NCI-H187 (cell line): ENCODE measurements at regions not wholly inside any gene's neighbourhood (a gene's known extent, or its start where the extent isn't known, plus 50 kb on each side); places are given as distances from the start of the nearest gene placed in this dataset.
"Not testable (repeated sequence)": the region's sequence is repeated elsewhere in the genome, so short reads cannot be mapped to it uniquely, and the experiment has no call there.

Experiments used
- DNase-seq, 2 experiments: peaks; one replicate each; lab custom pipeline; 2025; lab: John Stamatoyannopoulos, UW

DNA sequence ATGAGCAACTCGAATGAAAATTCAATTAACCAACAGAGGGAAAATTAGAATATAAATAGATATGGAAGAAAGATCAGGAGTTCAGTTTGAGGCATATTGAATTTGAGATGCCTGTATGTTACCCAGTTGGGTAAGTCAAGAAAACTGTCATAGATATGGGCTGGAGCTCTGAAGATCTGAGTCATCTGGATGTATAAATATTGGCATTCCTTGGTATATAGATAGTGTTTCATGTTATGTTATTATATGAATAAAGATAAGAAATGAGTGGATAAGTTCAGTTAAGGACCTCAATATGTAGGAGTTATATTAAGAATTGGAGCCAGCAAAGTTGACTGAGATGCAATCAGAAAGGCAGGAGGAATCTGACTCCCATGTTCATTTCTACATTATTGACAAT is 543.6 kb upstream of the SMIM31 start:
- no peak for DNase-seq

DNA sequence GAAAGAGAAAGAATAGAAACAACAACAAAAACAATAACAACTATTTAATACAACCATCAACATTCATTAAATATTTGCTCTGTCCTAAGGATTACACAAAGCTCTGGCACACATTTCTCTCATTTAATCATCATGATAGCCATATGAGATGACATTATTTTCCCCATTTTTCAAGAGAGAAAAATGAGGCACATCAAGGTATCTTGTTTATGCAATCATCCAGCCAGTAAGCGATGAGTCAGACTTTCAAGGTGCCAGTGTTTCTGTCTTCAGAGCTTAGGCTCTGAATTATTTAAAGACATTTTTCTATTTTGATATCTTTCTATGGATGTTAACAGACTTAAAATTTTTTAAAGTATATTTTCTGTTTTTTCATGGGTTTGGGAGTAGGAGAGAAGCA is 541.8 kb upstream of the SMIM31 start:
- DNase-seq = no peak

DNA sequence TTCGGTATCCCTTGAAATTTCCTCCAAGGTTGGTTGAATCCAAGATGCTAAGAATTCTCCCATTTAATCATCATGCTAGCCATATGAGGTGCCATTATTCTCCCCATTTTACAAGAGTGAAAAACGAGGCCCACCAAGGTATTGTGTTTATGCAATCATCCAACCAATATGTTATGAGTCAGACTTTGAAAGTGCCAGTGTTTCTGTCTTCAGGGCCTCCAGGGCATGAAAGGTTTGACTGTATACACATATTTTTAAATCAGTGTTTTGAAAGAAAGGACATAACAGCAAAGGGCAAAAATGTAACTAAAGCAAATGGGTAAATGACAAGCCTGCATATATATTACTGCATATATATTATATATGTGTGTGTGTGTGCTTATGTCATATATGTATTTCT is 541.2 kb upstream of the SMIM31 start:
- no peak for DNase-seq

DNA sequence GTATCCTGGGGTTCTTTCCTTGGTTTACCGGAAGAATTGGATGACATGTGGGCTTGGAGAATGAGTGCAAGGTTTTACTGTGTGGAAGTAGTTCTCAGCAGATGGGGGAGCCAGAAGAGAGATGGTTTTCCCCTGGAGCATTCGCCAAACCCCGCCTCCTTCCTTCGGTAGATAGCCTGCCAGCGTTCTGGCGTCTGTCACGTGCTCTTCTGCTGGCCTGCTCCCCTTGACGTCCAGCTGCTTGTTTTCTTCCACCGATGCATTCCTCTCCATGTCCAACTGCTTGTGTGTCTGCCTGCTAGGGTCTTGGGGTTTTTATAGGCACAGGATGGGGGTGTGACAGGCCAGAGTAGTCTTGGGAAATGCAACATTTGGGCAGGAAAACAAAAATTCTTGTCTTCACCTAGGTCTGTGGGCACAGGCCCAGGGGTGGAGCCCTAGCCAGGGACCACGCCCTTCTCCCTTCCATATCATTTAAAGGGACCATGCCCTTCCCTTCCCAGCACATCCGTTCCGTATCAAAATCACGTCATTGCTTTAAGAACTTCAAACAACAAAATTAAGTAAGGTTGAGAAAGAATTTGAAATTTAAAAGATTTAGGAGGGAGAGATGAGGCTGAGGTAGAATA is 538.7 kb upstream of the SMIM31 start:
- DNase-seq = no peak

DNA sequence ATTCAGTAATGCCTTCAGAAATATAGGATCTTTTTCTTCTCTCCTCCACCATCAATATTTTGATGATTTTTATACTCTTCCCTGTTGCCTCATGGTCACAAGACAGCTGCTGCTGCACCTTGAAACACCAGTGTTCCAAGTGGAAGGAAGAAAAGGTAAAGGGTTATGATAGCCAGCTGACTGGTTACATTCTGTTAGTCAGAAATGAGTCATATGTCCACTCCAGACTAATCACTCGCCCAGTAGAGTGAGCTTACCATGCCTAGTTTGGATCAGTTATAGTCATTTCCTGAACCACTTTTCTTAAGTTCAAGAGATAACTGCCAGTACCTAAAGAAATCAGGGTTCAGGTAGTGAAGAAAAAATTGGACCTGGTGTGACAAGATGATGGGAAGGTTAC is 532.3 kb upstream of the SMIM31 start:
- no peak for DNase-seq

DNA sequence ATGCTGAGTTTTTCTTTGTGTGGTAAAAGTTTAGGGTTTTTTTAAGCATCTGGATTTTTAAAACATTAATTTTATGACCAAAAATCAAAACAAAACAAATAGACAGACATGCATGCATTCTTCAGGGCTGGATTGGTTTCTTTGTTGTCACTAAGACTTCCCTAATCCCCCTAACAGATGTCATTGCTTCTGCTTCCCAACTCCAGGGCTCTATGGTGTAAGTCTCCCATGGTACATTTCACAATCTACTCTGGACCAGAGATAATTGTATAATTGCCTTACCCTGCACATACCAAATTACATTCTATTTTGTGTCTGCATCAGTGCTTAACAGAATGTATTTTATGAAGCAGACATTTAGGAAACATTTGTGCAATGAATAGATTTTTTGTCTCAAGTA is 529.1 kb upstream of the SMIM31 start:
- DNase-seq = no peak

DNA sequence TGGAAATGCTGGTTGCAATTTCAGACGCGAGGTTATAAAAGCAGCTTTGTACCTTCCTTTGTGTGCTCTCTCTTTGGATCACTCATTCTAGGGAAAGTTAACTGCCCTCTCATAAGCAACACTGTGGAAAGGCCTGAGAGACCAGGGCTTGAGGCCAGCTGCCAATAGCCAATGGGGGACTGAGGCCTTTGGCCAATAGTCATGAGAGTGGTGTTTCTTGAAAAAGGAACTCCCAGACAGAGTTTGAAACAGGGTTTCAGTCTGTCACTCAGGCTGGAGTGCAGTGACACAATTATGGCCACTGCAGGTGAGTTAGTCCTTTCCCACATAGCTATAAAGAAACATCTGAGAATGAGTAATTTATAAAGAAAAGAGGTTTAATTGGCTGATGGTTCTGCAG is 524.7 kb upstream of the SMIM31 start:
- no peak for DNase-seq

DNA sequence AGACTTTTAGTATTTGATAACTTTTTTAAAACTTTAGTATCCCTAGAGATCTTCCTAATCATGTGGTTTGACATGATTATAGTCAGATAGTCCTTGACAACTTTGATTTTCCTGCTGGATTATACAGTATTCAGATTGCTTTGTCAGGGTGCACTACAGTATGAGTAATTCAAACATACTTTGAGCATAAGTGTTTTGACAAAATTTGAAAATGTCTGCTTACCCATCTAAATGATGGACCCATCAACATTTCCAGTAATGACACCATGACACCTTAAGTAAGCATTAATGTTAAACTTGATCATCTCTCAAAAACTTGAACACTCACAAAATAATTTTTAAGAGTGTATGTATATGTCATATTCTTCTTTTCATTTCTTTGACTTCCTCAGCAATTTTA is 514.5 kb upstream of the SMIM31 start:
- DNase-seq = no peak

DNA sequence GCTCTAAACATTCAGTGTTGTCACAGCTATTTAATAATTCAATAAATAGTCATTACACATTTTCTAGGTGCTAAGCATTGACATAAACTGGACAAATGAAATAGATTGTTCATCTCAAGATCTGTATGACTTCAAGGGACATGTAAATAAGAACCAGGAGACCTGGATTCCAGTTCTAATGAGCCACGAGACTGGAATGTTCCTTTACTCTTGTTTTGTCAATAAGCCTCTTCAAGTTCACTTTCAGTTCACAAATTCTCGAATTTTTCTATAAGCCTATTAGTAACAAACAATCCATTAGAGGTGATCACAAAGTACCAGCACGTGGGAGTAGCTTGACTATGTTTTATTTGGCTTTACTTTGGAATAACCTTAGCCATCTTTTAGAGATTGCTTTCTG is 514.0 kb upstream of the SMIM31 start:
- no peak for DNase-seq

DNA sequence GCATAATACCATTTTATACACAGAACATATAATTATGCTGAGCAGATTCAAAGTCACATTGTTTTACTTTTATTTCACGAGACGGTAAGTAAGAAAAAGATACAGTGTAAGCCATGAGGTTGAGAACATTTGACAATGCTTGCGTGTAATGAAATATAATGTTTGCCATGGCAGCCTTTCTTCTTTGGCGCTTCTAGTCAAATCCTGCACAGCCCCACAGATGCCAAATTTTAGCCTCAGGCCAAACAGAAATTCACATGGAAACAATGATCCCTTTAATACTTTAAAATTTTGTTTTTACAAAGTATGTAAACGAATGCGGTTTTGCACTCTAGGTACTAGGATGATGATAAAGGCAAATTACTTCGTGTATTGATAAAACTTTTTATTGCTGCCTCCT is 502.7 kb upstream of the SMIM31 start:
- DNase-seq = no peak

DNA sequence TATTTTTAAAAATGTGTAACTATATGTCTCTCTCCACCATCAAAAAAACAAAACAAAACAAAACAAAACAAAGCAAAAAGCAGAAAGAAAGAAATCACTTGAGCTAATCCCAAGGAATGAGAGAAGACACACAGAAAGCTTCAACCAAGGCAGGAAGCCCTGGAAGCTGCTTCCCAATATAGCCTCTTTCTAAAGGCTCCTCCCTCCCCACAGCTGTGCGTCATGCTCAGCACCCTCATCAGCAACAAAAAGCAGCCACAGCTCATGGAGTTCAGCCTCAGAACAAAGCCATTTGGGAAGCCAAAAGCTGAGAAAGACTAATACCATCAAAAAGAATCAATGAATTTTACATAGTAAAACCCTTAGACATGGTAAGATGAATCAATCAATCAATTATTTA is 501.6 kb upstream of the SMIM31 start:
- no peak for DNase-seq

DNA sequence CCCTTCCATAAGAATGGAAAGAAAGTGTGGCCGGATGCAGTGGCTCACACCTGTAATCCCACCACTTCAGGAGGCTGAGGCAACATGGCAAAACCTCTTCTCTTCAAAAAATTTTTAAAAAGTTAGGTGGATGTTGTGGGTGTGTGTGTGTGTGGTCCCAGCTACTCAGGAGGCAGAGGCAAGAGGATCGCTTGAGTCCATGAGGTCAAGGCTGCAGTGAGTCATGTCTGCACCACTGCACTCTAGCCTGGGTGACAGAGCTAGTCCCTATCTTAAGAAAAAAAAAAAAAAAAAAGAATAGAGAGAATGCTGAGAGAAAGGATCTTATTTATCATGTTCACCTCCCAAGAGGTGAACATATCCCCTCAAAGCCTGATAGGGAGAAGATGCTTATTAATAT is 492.1 kb upstream of the SMIM31 start:
- no peak for DNase-seq

DNA sequence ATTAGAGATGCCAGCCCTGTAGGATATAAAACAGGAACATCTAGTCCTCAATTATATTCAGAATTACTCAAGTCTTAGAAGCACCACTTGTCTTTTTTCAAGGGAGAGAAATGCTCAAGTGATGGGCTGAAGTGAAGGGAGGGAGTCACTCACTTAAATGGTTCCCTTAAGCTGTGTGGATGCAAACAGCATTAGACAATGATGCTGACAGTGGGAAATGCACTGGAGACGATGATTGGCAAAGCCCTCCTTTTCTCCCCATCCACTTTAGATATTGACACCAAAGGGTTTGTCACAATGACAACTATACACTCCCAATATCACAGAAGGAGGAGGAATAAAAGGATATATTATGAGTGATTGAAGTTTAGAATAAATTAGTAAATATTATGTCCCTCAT is 491.4 kb upstream of the SMIM31 start:
- not testable (repeated sequence) for DNase-seq

DNA sequence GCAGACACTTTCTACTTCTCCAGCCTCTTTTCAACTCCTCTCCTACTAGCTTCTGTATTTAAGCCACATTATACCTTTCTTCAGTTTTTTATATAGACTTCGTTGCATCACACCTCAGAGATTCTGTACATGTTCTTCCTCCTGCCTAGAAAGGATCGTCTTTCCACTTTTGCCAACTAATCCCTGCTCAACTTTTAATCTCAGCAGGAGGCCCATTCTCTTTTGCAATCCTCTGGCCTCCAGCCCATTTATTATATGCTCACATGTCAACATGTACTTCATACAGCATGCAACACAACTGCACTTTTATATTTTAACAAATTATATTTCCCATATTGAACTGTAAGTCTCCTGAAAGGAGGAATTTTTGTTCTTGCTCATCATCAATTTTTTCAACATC is 476.5 kb upstream of the SMIM31 start:
- DNase-seq = not testable (repeated sequence)

DNA sequence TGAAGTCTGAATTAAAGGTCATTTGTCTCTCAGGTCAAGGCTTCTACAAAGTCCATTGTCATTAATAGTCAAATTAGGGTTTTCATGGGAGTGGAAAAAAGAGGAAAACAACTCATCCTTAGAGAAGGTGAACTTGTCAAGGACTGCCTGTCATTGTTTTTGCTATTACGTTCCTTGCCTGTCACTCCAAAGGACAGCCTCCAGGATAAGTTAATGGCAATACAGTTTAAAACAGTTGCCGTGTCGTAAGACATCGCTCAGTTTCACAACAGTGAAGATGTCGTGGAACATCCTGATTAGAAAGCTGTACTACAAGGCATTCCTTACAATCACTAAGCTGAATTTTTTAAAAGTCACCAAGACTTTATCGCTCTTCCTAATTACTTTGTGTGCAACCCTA is 466.8 kb upstream of the SMIM31 start:
- no peak for DNase-seq

DNA sequence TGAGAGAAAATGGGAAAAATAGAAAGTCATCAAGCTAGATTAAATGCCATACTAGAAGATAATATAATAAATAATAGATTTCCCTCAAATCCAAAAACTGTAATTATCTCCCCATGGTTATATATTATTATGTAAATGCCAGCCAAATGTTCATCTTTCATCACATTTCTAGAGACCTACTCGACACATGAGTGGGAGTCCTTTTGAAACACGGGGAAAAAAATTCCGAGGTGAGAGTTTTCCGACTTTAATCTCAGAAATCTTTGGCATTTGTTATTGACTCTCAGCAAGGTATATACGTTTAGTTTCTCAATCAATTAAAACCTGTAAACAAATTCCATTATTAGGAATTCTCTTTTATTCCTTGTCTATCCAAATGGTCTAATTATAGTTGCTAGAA is 465.4 kb upstream of the SMIM31 start:
- DNase-seq = no peak

DNA sequence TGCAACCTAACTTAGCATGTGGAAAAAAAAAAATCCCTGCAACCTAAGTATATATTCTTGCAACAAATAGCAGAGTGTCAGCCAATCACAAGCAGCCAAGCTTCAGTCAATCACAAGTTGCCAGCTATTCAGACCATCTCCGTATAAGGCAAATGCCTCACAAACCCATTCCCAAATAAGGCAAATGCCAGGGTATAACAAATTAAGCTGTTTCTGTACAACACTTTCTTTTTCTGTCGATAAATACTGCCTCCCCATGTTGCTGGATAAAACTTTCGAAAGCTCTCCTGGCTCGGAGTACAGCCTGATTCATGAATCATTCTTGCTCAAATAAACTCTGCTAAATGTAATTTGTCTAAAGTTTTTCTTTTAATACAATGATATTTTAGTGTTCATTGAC is 460.7 kb upstream of the SMIM31 start:
- DNase-seq = no peak

DNA sequence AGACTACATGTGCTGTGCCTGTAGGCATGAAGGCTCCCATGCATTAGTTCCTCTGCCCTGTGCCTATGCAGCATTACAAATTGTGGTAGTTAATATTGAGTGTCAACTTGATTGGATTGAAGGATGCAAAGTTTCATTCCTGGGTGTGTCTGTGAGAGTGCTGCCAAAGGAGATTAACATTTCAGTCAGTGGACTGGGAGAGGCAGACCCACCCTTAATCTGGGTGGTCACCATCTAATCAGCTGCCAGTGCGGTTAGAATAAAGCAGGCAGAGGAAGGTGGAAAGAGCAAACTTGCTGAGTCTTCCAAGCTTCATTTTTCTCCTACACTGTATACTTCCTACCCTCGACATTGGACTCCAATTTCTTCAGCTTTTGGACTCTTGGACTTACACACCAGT is 460.2 kb upstream of the SMIM31 start:
- DNase-seq = no peak

DNA sequence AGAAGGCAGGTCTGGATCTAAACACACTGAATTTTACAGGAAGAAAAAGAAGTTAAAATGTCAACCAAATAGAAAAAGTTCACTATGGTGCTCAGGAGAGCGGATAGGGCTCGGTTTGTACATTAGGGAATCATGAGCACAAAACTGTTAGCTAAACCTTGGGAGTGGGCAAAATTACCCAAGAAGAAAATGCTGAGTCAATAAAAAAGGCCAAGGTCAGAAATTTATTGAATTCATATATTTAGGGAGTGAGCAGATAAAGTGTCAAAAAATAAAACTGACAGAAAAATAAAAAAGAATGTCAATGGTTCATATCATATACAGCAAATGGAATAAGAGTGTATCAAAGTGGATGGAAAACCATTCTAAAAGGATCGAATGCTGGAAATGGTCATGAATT is 452.5 kb upstream of the SMIM31 start:
- no peak for DNase-seq

DNA sequence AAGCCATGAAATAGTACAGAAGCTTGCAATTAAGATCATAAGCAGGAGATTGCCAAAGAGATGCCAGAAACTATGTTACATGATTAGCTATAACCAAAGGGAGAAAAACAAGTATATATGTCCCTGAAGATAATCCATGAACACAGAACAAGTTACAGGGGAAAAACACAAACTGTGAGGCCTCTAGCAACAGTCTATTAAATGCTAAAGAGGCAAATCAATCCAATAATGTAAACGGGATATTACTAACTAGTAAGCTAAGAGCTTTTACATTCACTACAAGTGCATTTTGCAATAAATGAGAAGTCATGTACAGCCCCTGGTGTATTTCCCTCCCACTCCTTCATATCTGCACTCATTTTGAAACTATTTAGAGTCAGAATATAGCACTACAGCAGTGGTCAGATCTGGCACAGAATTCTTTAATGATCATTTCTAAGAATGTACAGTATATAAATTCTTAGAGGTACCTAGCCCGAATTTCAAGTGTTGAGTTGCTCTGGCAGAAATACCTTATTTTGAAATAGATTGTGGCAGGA is 449.8 kb upstream of the SMIM31 start:
- no peak for DNase-seq

DNA sequence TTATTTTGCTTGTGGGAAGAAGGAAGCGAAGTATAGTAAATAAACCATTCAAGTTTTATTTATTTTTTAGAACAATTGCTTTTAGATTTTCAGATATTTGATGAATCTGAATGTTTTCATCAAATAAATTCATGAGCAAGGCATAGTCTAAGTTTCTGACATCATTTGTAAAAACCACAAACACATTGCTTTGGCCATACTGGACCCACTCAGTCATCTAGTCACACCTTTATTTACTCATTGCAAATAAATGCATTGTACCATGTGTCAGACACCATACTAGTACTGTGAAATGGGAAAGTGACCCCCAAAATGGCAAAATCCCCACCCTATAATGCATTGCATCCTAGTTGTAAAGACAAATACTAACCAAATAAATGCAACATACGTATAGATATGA is 449.1 kb upstream of the SMIM31 start:
- DNase-seq = no peak

DNA sequence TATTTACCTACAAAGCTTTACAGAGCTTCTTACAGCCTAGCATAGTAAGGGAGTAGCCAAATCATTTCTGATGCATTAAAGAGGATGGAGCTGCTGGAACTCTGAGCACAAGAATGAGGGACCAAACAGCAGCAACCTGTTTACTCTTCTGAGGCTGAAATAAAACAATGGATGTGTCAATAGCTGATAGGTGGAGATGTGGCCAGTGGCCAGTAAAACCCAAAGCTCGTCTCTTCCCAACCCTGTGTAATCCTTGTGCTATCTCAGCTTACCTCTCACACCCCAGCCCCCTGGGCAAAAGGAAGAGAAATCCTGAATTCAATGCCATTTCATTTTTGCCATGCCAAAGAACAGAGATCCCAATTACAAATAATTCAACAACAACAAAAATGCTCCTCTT is 446.7 kb upstream of the SMIM31 start:
- no peak for DNase-seq

DNA sequence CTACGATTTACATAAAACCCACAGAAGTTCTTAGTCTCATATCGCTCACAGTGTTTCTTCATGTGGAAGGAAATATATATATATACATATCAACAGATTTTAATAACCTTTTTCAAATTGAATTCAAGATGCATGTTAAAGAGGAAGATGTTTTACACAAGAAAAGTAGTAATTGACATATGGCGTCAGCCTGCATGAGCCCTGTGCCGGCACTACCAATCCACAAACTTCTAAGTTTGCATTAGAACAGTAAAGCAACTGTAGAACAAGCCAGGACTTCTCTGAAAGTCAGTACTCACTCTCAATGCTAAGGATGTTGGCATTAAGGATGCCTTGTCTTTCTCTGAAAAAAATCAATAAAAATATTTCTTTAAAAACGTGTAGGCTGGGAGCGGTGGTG is 441.3 kb upstream of the SMIM31 start:
- no peak for DNase-seq

DNA sequence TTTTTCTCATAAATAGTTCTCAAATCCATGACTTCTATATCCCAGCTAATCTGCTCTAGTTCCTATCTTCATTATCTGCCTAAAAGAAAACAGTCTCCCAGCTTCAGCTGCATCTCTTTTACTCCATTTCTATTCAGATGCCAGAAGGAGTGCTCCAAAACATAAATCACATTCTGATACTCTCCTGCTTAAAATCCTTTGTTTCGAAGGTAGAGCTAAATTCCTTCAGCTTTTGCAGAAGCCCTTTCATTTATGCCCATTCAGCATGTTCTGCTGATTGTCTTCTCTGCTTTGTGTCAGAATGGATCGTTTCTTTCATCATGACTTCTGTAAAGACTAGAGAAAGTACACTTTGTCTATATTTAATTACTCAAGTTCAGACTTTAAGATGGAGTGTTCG is 440.1 kb upstream of the SMIM31 start:
- no peak for DNase-seq

DNA sequence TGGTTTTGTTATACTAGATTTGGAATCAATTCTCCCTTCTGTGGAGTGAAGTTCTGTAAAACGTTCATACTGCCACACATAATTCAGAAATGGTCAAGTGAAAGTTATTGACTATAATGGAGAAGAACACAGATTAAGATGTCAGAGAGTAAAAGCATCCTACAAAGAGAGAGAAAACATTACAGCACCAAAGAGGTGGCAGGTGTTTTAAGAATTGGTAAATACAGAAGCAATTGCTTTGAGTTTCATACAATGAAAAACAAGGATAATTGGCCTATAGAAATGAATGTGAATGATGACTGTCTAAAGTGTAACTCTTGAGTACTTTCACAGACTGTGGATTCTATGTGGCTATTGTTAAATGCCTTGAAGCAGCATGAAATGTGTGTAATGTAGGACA is 435.6 kb upstream of the SMIM31 start:
- DNase-seq = no peak
